H1 (cell line): ENCODE measurements at regions not wholly inside any gene's neighbourhood (a gene's known extent, or its start where the extent isn't known, plus 50 kb on each side); places are given as distances from the start of the nearest gene placed in this dataset.

Source experiments
- BCL11A ChIP-seq, 2 experiments: IDR thresholded peaks; one replicate each; pipeline ENCODE4 v1.6.1; 2011; ENCODE audit warnings: low read depth in 2 of 2, low read length in 2 of 2, mild to moderate bottlenecking in 2 of 2
- CBX8 ChIP-seq: fragments of 300-800, 300-1000 bp; sonication (generic); IDR thresholded peaks from 2 replicates; pipeline ENCODE4 v1.7.1; 2016; ENCODE audit warnings: low read depth, low read length, borderline replicate concordance
- CHD1 ChIP-seq: IDR thresholded peaks from 2 replicates; pipeline ENCODE4 v1.6.1; 2012; ENCODE audit warnings: low read depth, low read length, improper control_type of control experiment
- CTCF ChIP-seq, 3 experiments: IDR thresholded peaks; 1 replicate in 2 of 3; 2 replicates in 1 of 3; pipeline versions ENCODE4 v1.5.1 to v1.6.1; 2011; ENCODE audit warnings: low read length in 3 of 3, mild to moderate bottlenecking in 3 of 3, inconsistent platforms in 2 of 3, low read depth in 1 of 3, moderate library complexity in 1 of 3; ENCODE audit not compliant: insufficient read depth in 1 of 3; ENCODE audit errors: control extremely low read depth in 1 of 3
- EGR1 ChIP-seq: IDR thresholded peaks from 2 replicates; pipeline ENCODE4 v1.6.1; 2011; ENCODE audit warnings: low read depth, low read length, borderline replicate concordance
- GABPA ChIP-seq: IDR thresholded peaks from 2 replicates; pipeline ENCODE4 v1.6.1; 2011; ENCODE audit warnings: mild to moderate bottlenecking, low read length, moderate library complexity, borderline replicate concordance; ENCODE audit not compliant: insufficient read depth
- HDAC6 ChIP-seq: IDR thresholded peaks from one replicate; pipeline ENCODE4 v1.7.1; 2012; ENCODE audit warnings: low read depth, mild to moderate bottlenecking, inconsistent platforms, low read length, moderate library complexity
- JUND ChIP-seq: IDR thresholded peaks from 2 replicates; pipeline ENCODE4 v1.6.1; 2011; ENCODE audit warnings: mild to moderate bottlenecking, improper control_type of control experiment, low read length
- MAX ChIP-seq: IDR thresholded peaks from 2 replicates; pipeline ENCODE4 v1.6.1; 2012; ENCODE audit warnings: inconsistent platforms
- POLR2A ChIP-seq, 2 experiments: IDR thresholded peaks; 1 replicate in 1 of 2; 2 replicates in 1 of 2; pipeline ENCODE4 v1.6.1; 2011; ENCODE audit warnings: low read depth in 2 of 2, low read length in 2 of 2, mild to moderate bottlenecking in 2 of 2; ENCODE audit errors: control extremely low read depth in 1 of 2
- SP4 ChIP-seq: IDR thresholded peaks from 2 replicates; pipeline ENCODE4 v1.6.1; 2012; ENCODE audit warnings: low read length, inconsistent platforms
- TAF1 ChIP-seq: IDR thresholded peaks from 2 replicates; pipeline ENCODE4 v1.6.1; 2011; ENCODE audit warnings: mild to moderate bottlenecking, low read depth, low read length
- ZNF274 ChIP-seq: IDR thresholded peaks from 2 replicates; pipeline ENCODE4 v1.7.0; 2012; ENCODE audit warnings: low read length, borderline replicate concordance; ENCODE audit errors: extremely low read depth

- TF ChIP-seq POLR2A (IDR thresholded peaks at IDR 0.05; ENCODE audit: control extremely low read depth in 1 of 2, low read depth in 2 of 2, low read length in 2 of 2) (no peak), CTCF (IDR thresholded peaks at IDR 0.05; ENCODE audit: control extremely low read depth in 1 of 3, insufficient read depth in 1 of 3, low read depth in 1 of 3, low read length in 3 of 3) (no peak), EGR1 (no peak), SP4 (no peak), ZNF274 (no peak), BCL11A (IDR thresholded peaks at IDR 0.05; ENCODE audit: low read depth in 2 of 2, low read length in 2 of 2) (no peak), JUND (no peak), TAF1 (no peak), HDAC6 (no peak), CBX8 (no peak), GABPA (no peak), CHD1 (no peak), MAX (no peak)
Measured at GRCh38 chr6:40097590-40097989, 163.3 kb upstream of the MOCS1 start.
